K562 (cell line): ENCODE measurements at regions not wholly inside any gene's neighbourhood (a gene's known extent, or its start where the extent isn't known, plus 50 kb on each side); places are given as distances from the start of the nearest gene placed in this dataset.

Source experiments
- ATAC-seq: fragments of 200-7000 bp; cut with Tn5 transposase; 3 replicates; pipeline ENCODE4 v1.9.1; 2020; ENCODE audit warnings: moderate library complexity
- BruUV-seq: library from RNA; stranded (reverse); fragments of 400-500 nt; replicated peaks from 2 replicates; lab custom pipeline; 2021; lab: Mats Ljungman, UMichigan
- CTCF ChIA-PET: fragments of 300-600 bp; formaldehyde crosslinking; extraction: SDS; loops from one replicate; lab custom pipeline; 2021; ENCODE audit warnings: low intra/inter-chr PET ratio; lab: Yijun Ruan, JAX
- POLR2A ChIA-PET: fragments of 300-600, 350-650 bp; sonication (Branson Sonifier 250); formaldehyde crosslinking; extraction: SDS; loops from one replicate; lab custom pipeline; 2021; ENCODE audit warnings: antibody characterized with exemption, inconsistent platforms; lab: Yijun Ruan, JAX
- DNase-seq, 4 experiments: peaks; one replicate each; pipeline versions ENCODE4 v3.0.0 to v3.0.0-alpha.2; 2011 to 2018; ENCODE audit warnings: low spot score in 3 of 4, mixed read lengths in 3 of 4; ENCODE audit errors: extremely low read depth in 1 of 4
- FAIRE-seq: peaks from 2 replicates; lab custom pipeline; 2011; peaks lifted over from hg19 to GRCh38; lab: Jason Lieb, UNC
- H2AFZ ChIP-seq: 2 replicates; pipeline ENCODE4 v1.6.0; 2011; ENCODE audit warnings: low read depth, low read length, control low read depth, inconsistent platforms
- H3K27ac ChIP-seq: fragments of 200-600 bp; 3 replicates; pipeline ENCODE4 v1.8.0; 2011; ENCODE audit warnings: low read depth, mild to moderate bottlenecking, control low read depth, inconsistent platforms, low read length, moderate library complexity, mixed read lengths; ENCODE audit errors: extremely low read depth
- H3K27me3 ChIP-seq, 2 experiments: fragments of 300-600 bp in 1 of 2; 2 replicates in 1 of 2; 3 replicates in 1 of 2; pipeline versions ENCODE4 v1.6.0 to v1.8.0; 2011; ENCODE audit warnings: inconsistent platforms in 2 of 2, low read length in 2 of 2, mild to moderate bottlenecking in 1 of 2, mixed read lengths in 1 of 2, moderate library complexity in 1 of 2; ENCODE audit not compliant: control insufficient read depth in 2 of 2, insufficient read depth in 2 of 2
- H3K36me3 ChIP-seq: fragments of 300-600 bp; 3 replicates; pipeline ENCODE4 v1.8.0; 2011; ENCODE audit warnings: mild to moderate bottlenecking, low read length, inconsistent platforms; ENCODE audit not compliant: control insufficient read depth, insufficient read depth
- H3K4me1 ChIP-seq, 2 experiments: fragments of 200-600 bp in 1 of 2; replicated peaks in 1 of 2; 2 replicates in 1 of 2; 3 replicates in 1 of 2; pipeline versions ENCODE4 v1.5.1 to v1.8.0; 2011; ENCODE audit warnings: inconsistent platforms in 2 of 2, low read length in 2 of 2, mild to moderate bottlenecking in 1 of 2, mixed read lengths in 1 of 2, moderate library complexity in 1 of 2; ENCODE audit not compliant: control insufficient read depth in 2 of 2, insufficient read depth in 2 of 2
- H3K4me2 ChIP-seq: 2 replicates; pipeline ENCODE4 v1.6.1; 2011; ENCODE audit warnings: low read length, control low read depth, inconsistent platforms, mixed read lengths; ENCODE audit not compliant: insufficient read depth
- H3K4me3 ChIP-seq: fragments of 200-600 bp; sonication (generic), shearing (Covaris generic); 2 replicates; pipeline ENCODE4 v1.5.1; 2016; ENCODE audit warnings: control low read depth, inconsistent platforms
- H3K79me2 ChIP-seq: fragments of 200-600 bp; 3 replicates; pipeline ENCODE4 v1.8.0; 2011; ENCODE audit warnings: low read length, inconsistent platforms; ENCODE audit not compliant: control insufficient read depth, insufficient read depth
- H3K9ac ChIP-seq, 2 experiments: 2 replicates each; pipeline versions ENCODE4 v1.6.0 to v1.6.1; 2011; ENCODE audit warnings: low read depth in 2 of 2, low read length in 2 of 2, control low read depth in 1 of 2, inconsistent platforms in 1 of 2, mild to moderate bottlenecking in 1 of 2, mixed read lengths in 1 of 2; ENCODE audit not compliant: insufficient read depth in 1 of 2
- H3K9me1 ChIP-seq: one replicate; pipeline ENCODE4 v1.6.0; 2011; ENCODE audit warnings: inconsistent platforms, mild to moderate bottlenecking, low read length, moderate library complexity; ENCODE audit not compliant: control insufficient read depth, insufficient read depth
- H3K9me3 ChIP-seq: replicated peaks from 2 replicates; pipeline ENCODE4 v1.5.1; 2011; ENCODE audit warnings: low read depth, low read length, inconsistent platforms; ENCODE audit not compliant: control insufficient read depth, insufficient read depth
- H4K20me1 ChIP-seq: replicated peaks from 2 replicates; pipeline ENCODE4 v1.6.1; 2011; ENCODE audit warnings: low read length, inconsistent platforms, mixed read lengths; ENCODE audit not compliant: control insufficient read depth, insufficient read depth
- ATF2 ChIP-seq: sonication (generic); formaldehyde crosslinking; IDR thresholded peaks from 2 replicates; pipeline ENCODE4 v1.8.1; 2022; ENCODE audit warnings: missing genetic modification reagents
- BCOR ChIP-seq: fragments of 450-650 bp; IDR thresholded peaks from 2 replicates; pipeline ENCODE4 v1.6.1; 2016
- CREM ChIP-seq: IDR thresholded peaks from 2 replicates; pipeline ENCODE4 v1.6.1; 2014; ENCODE audit warnings: antibody characterized with exemption, low read depth
- EP300 ChIP-seq: IDR thresholded peaks from 2 replicates; pipeline ENCODE4 v1.6.1; 2012; ENCODE audit warnings: low read length, improper control_type of control experiment
- FUS ChIP-seq: fragments of 200-400 bp; formaldehyde crosslinking; optimal IDR thresholded peaks from 2 replicates; pipeline ENCODE3; 2017; ENCODE audit warnings: low read depth, low read length
- MBD2 ChIP-seq: sonication (generic); IDR thresholded peaks from 2 replicates; pipeline ENCODE4 v1.6.1; 2016; ENCODE audit warnings: low read depth, borderline replicate concordance
- SRF ChIP-seq, 2 experiments: fragments of 250-450, 450-650 bp in 1 of 2; sonication (Bioruptor Pico) in 1 of 2; sonication (generic) in 1 of 2; formaldehyde crosslinking; IDR thresholded peaks; 2 replicates each; pipeline versions ENCODE4 v1.5.0 to v1.5.1; 2020 to 2022; ENCODE audit warnings: mild to moderate bottlenecking in 1 of 2, missing genetic modification reagents in 1 of 2
- TAF7 ChIP-seq: fragments of 450-650 bp; IDR thresholded peaks from 2 replicates; pipeline ENCODE4 v1.6.1; 2016; ENCODE audit warnings: missing genetic modification characterization, missing compliant biosample characterization
- TRIM28 ChIP-seq: fragments of 450-650 bp; IDR thresholded peaks from 2 replicates; pipeline ENCODE4 v1.6.1; 2017
- ZBTB26 ChIP-seq: fragments of 450-650 bp; formaldehyde crosslinking; IDR thresholded peaks from 2 replicates; pipeline ENCODE4 v1.4.0; 2022; ENCODE audit warnings: missing genetic modification characterization
- ZBTB8A ChIP-seq: fragments of 450-650 bp; IDR thresholded peaks from 2 replicates; pipeline ENCODE4 v1.6.1; 2018; ENCODE audit warnings: mild to moderate bottlenecking, moderate library complexity; ENCODE audit not compliant: partially characterized antibody
- ZC3H4 ChIP-seq: sonication (generic); formaldehyde crosslinking; IDR thresholded peaks from 2 replicates; pipeline ENCODE4 v1.9.0; 2021; ENCODE audit warnings: missing genetic modification reagents, borderline replicate concordance
- ZNF384 ChIP-seq: IDR thresholded peaks from 2 replicates; pipeline ENCODE4 v1.6.1; 2012; ENCODE audit warnings: low read depth, low read length, improper control_type of control experiment
- ZNF395 ChIP-seq: fragments of 200-800 bp; sonication (Bioruptor generic); IDR thresholded peaks from 2 replicates; pipeline ENCODE4 v1.6.1; 2017; ENCODE audit warnings: missing genetic modification characterization, missing compliant biosample characterization
- ZNF561 ChIP-seq: fragments of 450-650 bp; formaldehyde crosslinking; conservative IDR thresholded peaks from 2 replicates; pipeline ENCODE4 v1.4.0; 2020; ENCODE audit warnings: mild to moderate bottlenecking, moderate library complexity
- ZZZ3 ChIP-seq: fragments of 450-650 bp; IDR thresholded peaks from 2 replicates; pipeline ENCODE4 v1.6.1; 2016; ENCODE audit warnings: antibody characterized with exemption, mild to moderate bottlenecking, moderate library complexity
- WGBS: fragments of 100-300 bp; shearing (Covaris generic); methylation state at CpG from one replicate; pipeline ENCODE4 v1.1.6; 2016; ENCODE audit warnings: low coverage, mixed read lengths; ENCODE audit not compliant: insufficient coverage; ENCODE audit errors: missing lambda C conversion rate; 5-methylcytosine and 5-hydroxymethylcytosine counted together
- in situ Hi-C: fragments of 300-500 bp; cut with MboI; formaldehyde crosslinking; loops from 4 replicates; pipeline ENCODE4 v1.15.0; 2018; ENCODE audit warnings: inconsistent platforms, mixed read lengths
- intact Hi-C: fragments of 100-400 bp; cut with micrococcal nuclease; formaldehyde crosslinking; loops from 2 replicates; pipeline ENCODE4 v1.14.2; 2022

- no peak for ATAC-seq
- CTCF ChIA-PET, result no interaction called here
- no peaks in the 10 kb centered on the region for H4K20me1 ChIP-seq
- no peaks in the 10 kb centered on the region for H3K36me3 ChIP-seq
- H3K9me3 ChIP-seq, result no peaks in the 10 kb centered on the region
- in situ Hi-C loops (no loop called here), intact Hi-C loops (no loop called here)
- no peak for FAIRE-seq
- H3K27ac ChIP-seq, result no peak overlapping the region
- no peaks in the 10 kb centered on the region for H3K79me2 ChIP-seq
- no peaks in the 10 kb centered on the region for H3K4me1 ChIP-seq
- H3K4me2 ChIP-seq, result no peak overlapping the region
- no peak overlapping the region for H3K4me3 ChIP-seq
- no peaks in the 10 kb centered on the region; a peak in 1 of 5 replicates for H3K27me3 ChIP-seq
- BruUV-seq, result no TSS peak
- WGBS, result 0% methylated on average over 5 of the region's 5 CpGs
- DNase-seq, result no peak
- no peak overlapping the region for H3K9ac ChIP-seq
- TF ChIP-seq ZBTB8A (no peak), FUS (no peak), ZBTB26 (CRISPR knock-in tag) (no peak), MBD2 (no peak), ZZZ3 (no peak), ZNF395 (CRISPR knock-in tag) (no peak), TAF7 (tag) (no peak), CREM (no peak), ZNF384 (no peak), ZNF561 (CRISPR knock-in tag) (no peak), ATF2 (no peak), EP300 (no peak), ZC3H4 (no peak), BCOR (no peak), TRIM28 (no peak), SRF (CRISPR knock-in tag; IDR thresholded peaks at IDR 0.05) (no peak)
- POLR2A ChIA-PET, result no interaction called here
- no peaks in the 10 kb centered on the region for H3K9me1 ChIP-seq
- no peak overlapping the region for H2AFZ ChIP-seq
Observed at GRCh38 chr6:117783279-117783678, 108.0 kb downstream of the NUS1 start.
